WTC11 (cell line): ENCODE measurements at regions not wholly inside any gene's neighbourhood (a gene's known extent, or its start where the extent isn't known, plus 50 kb on each side); places are given as distances from the start of the nearest gene placed in this dataset.

ENCODE experiments used
- ATF3 ChIP-seq: sonication (generic); formaldehyde crosslinking; conservative IDR thresholded peaks from 2 replicates; pipeline ENCODE4 v1.8.1; 2022; ENCODE audit warnings: mild to moderate bottlenecking, missing genetic modification reagents
- CREB1 ChIP-seq: sonication (generic); formaldehyde crosslinking; IDR thresholded peaks from 2 replicates; pipeline ENCODE4 v1.8.0; 2023; ENCODE audit warnings: mild to moderate bottlenecking, missing genetic modification reagents
- CREM ChIP-seq: sonication (generic); formaldehyde crosslinking; IDR thresholded peaks from 2 replicates; pipeline ENCODE4 v1.8.1; 2022; ENCODE audit warnings: mild to moderate bottlenecking, missing genetic modification reagents, moderate library complexity
- ETV6 ChIP-seq: sonication (generic); formaldehyde crosslinking; IDR thresholded peaks from 2 replicates; pipeline ENCODE4 v1.8.1; 2022; ENCODE audit warnings: mild to moderate bottlenecking, missing genetic modification reagents
- HMGA2 ChIP-seq: fragments of 250-450 bp; sonication (Bioruptor Pico); IDR thresholded peaks from 2 replicates; pipeline ENCODE4 v1.4.0; 2021; ENCODE audit warnings: mild to moderate bottlenecking, moderate library complexity
- JUN ChIP-seq: sonication (generic); formaldehyde crosslinking; IDR thresholded peaks from 2 replicates; pipeline ENCODE4 v1.8.0; 2023; ENCODE audit warnings: mild to moderate bottlenecking, missing genetic modification reagents
- NR3C1 ChIP-seq: sonication (generic); formaldehyde crosslinking; conservative IDR thresholded peaks from 2 replicates; pipeline ENCODE4 v1.8.1; 2023; ENCODE audit warnings: low read depth, mild to moderate bottlenecking, missing genetic modification reagents
- ZBTB21 ChIP-seq: sonication (generic); formaldehyde crosslinking; IDR thresholded peaks from 2 replicates; pipeline ENCODE4 v1.8.1; 2023; ENCODE audit warnings: mild to moderate bottlenecking, missing genetic modification reagents, borderline replicate concordance
- TF ChIP-seq, protein P1 (sequence below): fragments of 200-600 bp; IDR thresholded peaks from 2 replicates; pipeline ENCODE4 v1.8.0; 2022; ENCODE audit warnings: antibody characterized with exemption
- TF ChIP-seq, protein P2 (sequence below): sonication (generic); formaldehyde crosslinking; IDR thresholded peaks from 2 replicates; pipeline ENCODE4 v1.8.1; 2022; ENCODE audit warnings: low read depth, mild to moderate bottlenecking, moderate library complexity, missing genetic modification reagents, borderline replicate concordance
- TF ChIP-seq, protein P3 (sequence below): sonication (generic); formaldehyde crosslinking; IDR thresholded peaks from 2 replicates; pipeline ENCODE4 v1.8.0; 2023; ENCODE audit warnings: mild to moderate bottlenecking, missing genetic modification reagents
- TF ChIP-seq, protein P4 (sequence below): sonication (generic); formaldehyde crosslinking; IDR thresholded peaks from 2 replicates; pipeline ENCODE4 v1.8.0; 2022; ENCODE audit warnings: missing genetic modification reagents
- TF ChIP-seq, protein P5 (sequence below): sonication (generic); formaldehyde crosslinking; IDR thresholded peaks from 2 replicates; pipeline ENCODE4 v1.8.1; 2023; ENCODE audit warnings: mild to moderate bottlenecking, moderate library complexity, missing genetic modification reagents

DNA sequence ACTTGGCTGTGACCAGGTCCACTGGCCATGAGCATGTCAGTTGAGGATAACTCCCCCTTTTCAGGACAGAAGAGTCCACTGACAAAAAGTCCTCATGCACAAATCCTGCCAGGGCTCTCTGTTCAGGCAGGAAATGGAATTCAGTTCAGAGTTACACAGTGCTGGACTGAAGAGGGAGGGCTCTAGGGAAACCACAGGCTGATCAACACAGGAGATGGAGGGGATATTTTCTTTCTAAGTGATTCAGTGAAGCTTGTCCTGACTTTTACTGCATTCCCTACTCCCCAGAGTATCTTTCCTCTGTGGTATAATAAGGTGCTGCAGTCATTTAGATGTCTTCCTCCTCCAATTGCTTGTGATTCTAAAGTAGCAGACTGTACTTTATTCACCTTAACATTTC, 335.5 kb upstream of the IGFBP7 start:
- TF ChIP-seq, protein P1, sequence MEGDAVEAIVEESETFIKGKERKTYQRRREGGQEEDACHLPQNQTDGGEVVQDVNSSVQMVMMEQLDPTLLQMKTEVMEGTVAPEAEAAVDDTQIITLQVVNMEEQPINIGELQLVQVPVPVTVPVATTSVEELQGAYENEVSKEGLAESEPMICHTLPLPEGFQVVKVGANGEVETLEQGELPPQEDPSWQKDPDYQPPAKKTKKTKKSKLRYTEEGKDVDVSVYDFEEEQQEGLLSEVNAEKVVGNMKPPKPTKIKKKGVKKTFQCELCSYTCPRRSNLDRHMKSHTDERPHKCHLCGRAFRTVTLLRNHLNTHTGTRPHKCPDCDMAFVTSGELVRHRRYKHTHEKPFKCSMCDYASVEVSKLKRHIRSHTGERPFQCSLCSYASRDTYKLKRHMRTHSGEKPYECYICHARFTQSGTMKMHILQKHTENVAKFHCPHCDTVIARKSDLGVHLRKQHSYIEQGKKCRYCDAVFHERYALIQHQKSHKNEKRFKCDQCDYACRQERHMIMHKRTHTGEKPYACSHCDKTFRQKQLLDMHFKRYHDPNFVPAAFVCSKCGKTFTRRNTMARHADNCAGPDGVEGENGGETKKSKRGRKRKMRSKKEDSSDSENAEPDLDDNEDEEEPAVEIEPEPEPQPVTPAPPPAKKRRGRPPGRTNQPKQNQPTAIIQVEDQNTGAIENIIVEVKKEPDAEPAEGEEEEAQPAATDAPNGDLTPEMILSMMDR: no peak
- TF ChIP-seq, protein P2, sequence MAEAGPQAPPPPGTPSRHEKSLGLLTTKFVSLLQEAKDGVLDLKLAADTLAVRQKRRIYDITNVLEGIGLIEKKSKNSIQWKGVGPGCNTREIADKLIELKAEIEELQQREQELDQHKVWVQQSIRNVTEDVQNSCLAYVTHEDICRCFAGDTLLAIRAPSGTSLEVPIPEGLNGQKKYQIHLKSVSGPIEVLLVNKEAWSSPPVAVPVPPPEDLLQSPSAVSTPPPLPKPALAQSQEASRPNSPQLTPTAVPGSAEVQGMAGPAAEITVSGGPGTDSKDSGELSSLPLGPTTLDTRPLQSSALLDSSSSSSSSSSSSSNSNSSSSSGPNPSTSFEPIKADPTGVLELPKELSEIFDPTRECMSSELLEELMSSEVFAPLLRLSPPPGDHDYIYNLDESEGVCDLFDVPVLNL: no peak
- TF ChIP-seq HMGA2 (CRISPR knock-in tag) (no peak), ETV6 (CRISPR knock-in tag) (no peak), JUN (CRISPR knock-in tag) (no peak), ATF3 (CRISPR knock-in tag) (no peak), CREM (CRISPR knock-in tag) (no peak), NR3C1 (CRISPR knock-in tag) (no peak), CREB1 (no peak), ZBTB21 (no peak)
- TF ChIP-seq, protein P3, sequence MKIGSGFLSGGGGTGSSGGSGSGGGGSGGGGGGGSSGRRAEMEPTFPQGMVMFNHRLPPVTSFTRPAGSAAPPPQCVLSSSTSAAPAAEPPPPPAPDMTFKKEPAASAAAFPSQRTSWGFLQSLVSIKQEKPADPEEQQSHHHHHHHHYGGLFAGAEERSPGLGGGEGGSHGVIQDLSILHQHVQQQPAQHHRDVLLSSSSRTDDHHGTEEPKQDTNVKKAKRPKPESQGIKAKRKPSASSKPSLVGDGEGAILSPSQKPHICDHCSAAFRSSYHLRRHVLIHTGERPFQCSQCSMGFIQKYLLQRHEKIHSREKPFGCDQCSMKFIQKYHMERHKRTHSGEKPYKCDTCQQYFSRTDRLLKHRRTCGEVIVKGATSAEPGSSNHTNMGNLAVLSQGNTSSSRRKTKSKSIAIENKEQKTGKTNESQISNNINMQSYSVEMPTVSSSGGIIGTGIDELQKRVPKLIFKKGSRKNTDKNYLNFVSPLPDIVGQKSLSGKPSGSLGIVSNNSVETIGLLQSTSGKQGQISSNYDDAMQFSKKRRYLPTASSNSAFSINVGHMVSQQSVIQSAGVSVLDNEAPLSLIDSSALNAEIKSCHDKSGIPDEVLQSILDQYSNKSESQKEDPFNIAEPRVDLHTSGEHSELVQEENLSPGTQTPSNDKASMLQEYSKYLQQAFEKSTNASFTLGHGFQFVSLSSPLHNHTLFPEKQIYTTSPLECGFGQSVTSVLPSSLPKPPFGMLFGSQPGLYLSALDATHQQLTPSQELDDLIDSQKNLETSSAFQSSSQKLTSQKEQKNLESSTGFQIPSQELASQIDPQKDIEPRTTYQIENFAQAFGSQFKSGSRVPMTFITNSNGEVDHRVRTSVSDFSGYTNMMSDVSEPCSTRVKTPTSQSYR (CRISPR knock-in tag): no peak
- TF ChIP-seq, protein P4, sequence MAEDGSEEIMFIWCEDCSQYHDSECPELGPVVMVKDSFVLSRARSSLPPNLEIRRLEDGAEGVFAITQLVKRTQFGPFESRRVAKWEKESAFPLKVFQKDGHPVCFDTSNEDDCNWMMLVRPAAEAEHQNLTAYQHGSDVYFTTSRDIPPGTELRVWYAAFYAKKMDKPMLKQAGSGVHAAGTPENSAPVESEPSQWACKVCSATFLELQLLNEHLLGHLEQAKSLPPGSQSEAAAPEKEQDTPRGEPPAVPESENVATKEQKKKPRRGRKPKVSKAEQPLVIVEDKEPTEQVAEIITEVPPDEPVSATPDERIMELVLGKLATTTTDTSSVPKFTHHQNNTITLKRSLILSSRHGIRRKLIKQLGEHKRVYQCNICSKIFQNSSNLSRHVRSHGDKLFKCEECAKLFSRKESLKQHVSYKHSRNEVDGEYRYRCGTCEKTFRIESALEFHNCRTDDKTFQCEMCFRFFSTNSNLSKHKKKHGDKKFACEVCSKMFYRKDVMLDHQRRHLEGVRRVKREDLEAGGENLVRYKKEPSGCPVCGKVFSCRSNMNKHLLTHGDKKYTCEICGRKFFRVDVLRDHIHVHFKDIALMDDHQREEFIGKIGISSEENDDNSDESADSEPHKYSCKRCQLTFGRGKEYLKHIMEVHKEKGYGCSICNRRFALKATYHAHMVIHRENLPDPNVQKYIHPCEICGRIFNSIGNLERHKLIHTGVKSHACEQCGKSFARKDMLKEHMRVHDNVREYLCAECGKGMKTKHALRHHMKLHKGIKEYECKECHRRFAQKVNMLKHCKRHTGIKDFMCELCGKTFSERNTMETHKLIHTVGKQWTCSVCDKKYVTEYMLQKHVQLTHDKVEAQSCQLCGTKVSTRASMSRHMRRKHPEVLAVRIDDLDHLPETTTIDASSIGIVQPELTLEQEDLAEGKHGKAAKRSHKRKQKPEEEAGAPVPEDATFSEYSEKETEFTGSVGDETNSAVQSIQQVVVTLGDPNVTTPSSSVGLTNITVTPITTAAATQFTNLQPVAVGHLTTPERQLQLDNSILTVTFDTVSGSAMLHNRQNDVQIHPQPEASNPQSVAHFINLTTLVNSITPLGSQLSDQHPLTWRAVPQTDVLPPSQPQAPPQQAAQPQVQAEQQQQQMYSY (CRISPR knock-in tag): no peak
- TF ChIP-seq, protein P5, sequence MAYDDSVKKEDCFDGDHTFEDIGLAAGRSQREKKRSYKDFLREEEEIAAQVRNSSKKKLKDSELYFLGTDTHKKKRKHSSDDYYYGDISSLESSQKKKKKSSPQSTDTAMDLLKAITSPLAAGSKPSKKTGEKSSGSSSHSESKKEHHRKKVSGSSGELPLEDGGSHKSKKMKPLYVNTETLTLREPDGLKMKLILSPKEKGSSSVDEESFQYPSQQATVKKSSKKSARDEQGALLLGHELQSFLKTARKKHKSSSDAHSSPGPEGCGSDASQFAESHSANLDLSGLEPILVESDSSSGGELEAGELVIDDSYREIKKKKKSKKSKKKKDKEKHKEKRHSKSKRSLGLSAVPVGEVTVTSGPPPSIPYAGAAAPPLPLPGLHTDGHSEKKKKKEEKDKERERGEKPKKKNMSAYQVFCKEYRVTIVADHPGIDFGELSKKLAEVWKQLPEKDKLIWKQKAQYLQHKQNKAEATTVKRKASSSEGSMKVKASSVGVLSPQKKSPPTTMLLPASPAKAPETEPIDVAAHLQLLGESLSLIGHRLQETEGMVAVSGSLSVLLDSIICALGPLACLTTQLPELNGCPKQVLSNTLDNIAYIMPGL (CRISPR knock-in tag): no peak
